GM21619 (cell line): ENCODE measurements at regions not wholly inside any gene's neighbourhood (a gene's known extent, or its start where the extent isn't known, plus 50 kb on each side); places are given as distances from the start of the nearest gene placed in this dataset.
A peak's percentile ranks its signal among the peaks of the same experiment; 100 is the strongest.
"Not testable (repeated sequence)": the region's sequence is repeated elsewhere in the genome, so short reads cannot be mapped to it uniquely, and the experiment has no call there.

Source experiments
- ATAC-seq: cut with Tn5 transposase; IDR thresholded peaks from one replicate; pipeline ENCODE4 v1.9.1; 2021; ENCODE audit not compliant: unreplicated experiment

DNA sequence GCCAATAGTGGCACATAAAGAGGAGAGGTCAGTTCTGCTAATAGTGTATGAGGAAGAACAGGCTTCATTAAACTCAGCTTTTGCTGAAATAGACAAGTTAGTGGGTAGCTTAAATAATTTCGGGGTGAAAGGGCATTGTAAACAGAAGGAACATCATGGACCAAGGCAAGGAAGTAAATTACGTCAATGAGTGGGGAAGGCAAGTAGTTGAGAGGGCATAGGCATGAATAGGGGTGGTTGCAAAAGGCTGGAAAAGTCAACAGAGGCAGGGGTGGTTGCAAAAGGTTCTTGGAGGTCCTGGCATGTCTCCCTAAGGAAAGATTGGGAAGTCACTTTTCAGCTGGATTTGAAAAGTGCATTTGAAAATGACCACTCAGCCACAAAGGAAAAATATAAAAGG is 383.3 kb upstream of the RPS23 start:
- no peak for ATAC-seq

DNA sequence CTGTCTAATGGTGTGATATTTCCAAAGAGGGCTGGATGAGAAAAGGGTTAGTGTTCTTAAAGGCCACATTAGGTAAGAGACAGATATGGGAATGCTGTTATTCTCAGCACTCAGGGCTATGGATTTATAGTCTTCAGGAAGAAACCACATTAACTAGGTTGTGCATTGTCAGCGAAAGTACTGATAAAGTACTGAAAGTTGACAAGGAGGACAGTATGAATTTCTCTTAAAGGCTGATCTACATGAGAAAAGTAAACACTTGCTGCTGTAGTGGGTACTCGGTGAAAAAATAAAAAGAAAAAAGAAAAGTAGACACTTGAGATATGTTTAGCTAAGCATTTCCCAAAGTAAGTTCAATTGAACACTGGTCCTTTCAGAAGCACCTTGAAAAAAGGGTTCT is 381.0 kb upstream of the RPS23 start:
- no peak for ATAC-seq

DNA sequence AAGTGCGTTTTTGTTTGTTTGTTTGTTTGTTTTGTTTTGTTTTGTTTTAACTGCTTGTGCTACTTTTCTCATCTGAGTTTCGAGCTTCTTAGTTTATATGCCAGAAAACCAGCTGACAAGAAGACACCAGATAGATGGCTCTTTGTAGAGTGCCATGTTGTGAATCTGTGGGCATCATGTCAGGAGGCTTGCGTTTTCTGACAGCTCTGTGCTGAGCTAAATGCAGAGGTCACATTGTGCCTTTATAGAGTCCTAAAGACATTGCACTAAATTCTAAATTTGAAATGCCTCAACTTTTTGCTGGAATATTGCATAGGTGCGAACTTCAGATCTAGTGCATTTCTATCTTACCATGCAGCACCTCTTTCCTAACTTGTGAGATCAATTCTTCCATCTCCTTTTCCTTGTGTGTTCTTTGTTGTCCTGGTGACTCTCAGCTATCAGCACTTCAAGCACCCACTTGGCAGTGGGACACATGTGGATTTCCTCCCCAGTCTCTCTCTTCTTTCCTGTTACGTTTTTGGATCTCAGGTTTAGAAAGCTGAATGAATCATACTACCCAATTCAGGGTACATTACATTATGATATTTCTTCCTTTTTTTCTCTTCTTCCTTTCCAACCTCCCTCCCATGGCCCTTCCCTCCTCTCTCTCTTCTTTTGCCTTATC is 379.0 kb upstream of the RPS23 start:
- no peak for ATAC-seq

DNA sequence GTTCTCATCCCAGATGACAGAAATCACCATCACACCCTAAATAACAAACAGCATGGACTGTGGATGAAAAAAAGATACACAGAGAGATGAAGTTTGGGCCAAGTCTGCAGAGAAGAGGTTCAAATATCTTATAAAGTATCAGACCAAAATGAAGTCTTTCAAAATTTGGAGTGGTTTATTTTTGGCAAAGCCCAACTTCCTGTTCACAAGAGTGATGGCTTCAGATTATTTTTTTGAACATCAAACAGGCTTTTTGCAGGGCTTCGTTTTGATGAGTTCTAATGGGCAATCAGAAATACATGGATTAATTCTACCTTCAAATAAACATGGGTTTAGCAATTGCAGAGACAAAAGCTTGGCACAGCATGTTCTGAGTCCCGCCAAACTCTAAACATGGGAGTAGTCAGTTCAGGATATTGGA is 378.2 kb upstream of the RPS23 start:
- ATAC-seq, result no peak

DNA sequence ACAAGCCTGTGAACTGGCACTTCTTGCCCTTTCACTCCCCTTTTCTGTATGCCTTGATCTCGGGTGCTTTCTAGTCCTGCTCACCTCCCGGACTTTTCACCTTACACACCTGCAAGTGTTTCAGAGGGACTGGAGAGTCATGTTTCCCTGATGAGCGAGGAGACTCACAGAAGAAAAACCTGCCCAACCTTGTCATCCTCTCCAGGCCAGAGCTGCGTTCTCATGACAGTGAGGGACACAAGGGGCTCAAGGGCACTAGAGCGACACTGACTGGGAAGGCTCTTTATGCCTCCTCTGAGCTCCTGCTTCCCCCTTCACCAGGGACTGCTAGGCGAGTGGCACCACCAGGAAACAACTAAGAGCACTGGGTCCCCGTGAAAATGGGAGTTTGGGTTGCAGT is 376.9 kb upstream of the RPS23 start:
- ATAC-seq, result no peak

DNA sequence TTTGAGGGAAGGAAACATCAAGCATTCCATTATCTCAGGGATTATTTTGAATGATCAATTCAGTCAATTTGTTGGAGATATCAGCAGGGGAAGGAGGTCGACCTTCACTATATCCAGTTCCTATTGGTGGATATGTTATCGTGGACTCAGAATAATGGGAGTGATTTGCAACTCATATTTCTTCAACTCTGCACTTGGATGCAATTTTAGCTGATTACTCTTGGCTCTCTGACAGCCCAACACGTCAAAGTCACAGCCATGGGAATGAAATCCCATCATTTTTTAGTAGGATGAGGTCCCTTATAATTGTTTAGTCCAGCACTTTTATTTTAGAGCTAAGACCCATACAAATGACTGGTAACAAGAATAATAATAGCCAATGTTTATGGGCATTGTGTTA is 371.8 kb upstream of the RPS23 start:
- ATAC-seq, result no peak

DNA sequence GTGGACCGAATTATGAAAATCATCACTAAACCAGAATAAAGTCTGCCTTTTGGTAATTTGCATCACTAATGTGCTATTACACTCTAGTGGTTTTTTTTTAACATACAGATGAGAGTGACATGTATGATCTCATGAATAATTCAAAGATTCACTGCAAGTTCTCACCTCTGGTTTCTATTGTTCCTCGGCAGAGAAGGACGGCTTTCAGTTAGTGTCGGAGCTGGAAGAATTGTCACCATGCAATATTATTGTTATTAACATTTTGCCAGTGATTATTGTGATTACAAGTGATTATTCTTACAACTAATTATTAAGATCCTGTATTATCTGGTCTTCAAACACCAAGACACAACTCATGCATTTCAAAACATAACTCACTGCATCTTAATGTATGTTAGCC is 366.6 kb upstream of the RPS23 start:
- no peak for ATAC-seq

DNA sequence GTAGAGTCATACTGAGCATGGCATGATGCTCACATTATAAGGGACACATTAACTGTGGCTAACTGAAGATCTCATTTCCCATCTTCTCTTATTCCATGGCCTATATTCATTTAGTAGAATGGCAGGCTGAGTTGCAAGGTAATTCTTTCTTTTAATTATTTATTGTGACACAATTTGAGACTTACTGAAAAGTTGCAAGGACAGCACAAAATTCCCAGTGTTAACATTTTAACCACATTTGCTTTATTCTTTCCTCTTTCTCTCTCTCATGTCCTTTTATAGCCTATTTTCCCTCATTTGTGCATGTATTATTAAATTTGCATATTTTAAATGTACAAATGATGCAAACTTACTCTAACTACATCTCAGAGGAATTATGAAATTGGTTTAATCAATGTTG is 366.1 kb upstream of the RPS23 start:
- no peak for ATAC-seq

DNA sequence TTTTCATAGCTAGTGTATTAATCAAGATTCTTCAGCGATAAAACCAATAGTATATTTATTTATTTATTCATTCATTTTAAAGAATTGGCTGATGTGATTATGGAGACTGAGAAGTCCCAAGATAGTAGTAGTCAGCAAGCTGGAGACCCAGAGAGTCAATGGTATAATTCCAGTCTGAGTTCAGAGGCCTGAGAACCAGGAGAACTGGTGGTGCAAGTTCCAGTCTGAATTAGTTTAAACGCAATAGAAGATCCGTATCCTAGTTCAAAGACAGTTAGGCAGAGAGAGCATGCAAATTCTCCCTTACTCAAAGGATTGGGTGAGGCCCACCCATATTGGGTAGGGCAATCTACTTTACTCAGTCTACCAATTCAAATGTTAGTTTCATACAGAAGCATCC is 364.2 kb upstream of the RPS23 start:
- no peak for ATAC-seq

DNA sequence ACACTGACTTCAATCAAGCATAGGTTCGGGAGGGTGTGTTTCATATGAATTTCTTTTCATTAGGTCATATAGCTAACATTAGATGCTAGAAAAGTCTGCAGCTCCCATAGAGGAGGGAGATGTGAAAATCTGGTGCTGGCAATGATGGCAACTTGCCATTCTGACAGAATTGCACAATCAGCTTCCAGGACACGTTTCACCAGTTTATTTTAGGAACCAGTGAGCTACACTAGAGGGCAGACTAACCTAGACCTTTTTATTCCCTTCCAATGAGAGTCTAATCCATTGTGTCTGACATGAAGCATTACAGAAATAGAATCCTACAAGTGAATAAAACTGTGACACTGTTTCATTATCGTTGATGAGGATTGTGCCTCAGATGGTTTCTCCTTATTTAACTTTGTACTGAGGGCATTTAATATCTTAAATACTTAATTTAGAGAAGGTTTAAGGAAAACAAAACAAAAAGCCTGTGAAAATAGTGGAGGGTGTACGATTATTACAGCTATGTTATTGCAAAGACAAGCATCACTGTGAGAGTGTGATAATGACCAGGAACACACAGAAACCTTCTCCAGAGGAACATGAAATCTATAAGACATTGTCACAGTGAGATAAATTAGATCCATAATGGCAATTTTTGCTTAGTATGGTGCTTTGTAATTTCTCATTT is 363.3 kb upstream of the RPS23 start:
- peak; percentile 82 for ATAC-seq

DNA sequence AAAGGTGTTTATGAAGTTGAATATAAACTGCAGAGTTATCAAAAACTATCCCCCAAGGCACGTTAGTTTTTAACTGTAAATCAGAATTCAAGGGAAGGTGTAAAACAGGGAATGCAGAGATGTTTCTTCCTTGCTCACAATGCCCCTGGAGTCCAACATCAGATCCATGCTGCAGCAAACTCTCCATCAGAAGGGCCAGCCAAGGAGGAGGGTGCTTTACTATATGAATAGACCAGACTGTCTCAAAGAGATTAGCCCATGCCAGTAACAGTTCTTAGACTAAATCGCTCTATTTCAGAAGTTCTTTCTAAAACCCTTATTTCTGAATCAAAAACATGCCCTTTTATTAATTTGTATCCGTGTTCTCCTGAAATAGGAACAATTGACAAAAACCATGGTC is 362.8 kb upstream of the RPS23 start:
- ATAC-seq, result no peak

DNA sequence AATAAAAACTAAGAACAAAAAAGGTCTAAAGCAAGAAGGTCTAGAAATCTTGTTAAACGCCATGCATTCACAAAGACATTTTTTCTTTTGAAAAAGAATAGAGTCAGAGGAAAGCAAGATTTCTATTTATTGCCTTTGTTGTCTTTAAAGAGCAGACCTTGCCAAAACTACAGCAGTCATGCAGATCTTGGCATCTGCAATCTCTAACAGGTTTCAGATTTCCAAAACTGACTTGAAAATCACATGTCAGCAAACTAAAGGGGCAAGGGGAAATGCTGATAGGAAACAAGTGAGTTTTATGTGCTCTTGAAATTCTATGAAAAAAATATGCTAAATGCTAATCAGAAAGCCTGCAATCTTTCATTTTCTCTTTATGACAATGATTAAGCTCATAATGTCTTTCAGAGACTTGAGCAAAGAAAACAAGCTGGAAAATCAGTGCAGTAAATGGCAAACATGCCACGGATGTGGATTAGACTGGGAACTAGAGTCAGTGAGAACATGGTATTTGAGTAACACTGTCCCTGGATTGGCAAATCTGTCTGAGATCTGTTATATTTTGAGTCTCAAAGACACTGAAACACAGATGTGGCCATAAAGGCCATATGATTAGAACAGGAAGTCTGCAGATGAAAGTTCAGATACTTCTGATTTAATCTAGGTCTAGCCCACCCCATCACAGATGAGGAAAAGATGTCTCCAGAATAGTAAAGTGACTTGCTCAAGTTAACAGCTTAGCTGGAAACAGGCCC is 361.4 kb upstream of the RPS23 start:
- no peak for ATAC-seq

DNA sequence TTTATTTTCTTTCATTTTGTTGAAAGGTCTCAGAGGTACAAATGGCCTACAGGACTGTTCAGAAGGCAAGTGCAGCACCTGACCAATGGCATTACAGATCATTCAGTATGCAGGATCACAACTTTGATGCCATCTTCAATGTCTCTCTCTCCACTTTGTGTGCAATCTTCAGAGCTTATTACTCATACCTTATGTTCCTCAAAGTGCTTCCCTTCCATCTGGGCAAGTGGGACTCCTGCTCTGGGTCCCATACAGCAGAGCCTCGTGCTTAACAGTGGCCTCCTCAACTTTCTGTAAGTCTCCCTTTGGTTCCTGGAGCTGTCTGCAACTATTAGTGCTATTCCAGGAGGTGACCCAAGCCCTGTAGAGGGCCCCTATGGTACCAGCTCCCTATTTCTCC is 358.4 kb upstream of the RPS23 start:
- no peak for ATAC-seq

DNA sequence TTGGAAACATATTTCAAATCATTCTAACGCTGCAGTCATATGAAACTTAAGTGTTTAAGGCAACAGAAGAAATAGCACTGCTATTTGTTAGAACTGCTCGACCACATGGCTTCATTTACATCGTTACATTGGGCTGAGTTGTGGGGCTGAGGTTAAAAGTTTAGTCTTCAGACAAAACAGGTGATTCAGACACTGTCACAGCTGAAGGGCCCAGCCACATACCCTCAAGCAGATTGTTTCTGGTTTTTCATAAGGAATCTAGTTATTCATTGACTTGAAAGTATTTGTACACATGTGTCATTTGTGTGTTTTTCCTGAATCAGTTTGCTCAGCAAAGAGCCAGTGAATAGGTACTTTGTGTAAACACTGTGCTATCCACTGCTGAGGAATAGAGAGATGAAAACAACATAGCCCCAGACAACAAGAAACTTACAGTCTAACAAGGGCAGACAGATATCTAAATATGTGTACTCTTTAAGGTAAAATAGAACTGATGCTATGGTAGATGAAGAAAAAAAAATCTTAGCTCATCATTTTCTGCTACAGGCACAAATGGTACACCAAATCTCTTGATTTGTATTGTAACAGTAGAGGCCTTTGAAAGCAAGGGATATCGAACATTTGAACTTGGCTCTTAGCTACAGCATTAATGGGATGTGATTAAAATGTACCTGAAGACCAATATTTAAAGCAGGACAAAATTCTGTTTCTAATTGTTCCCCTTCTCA is 357.6 kb upstream of the RPS23 start:
- ATAC-seq, result peak; percentile 82

DNA sequence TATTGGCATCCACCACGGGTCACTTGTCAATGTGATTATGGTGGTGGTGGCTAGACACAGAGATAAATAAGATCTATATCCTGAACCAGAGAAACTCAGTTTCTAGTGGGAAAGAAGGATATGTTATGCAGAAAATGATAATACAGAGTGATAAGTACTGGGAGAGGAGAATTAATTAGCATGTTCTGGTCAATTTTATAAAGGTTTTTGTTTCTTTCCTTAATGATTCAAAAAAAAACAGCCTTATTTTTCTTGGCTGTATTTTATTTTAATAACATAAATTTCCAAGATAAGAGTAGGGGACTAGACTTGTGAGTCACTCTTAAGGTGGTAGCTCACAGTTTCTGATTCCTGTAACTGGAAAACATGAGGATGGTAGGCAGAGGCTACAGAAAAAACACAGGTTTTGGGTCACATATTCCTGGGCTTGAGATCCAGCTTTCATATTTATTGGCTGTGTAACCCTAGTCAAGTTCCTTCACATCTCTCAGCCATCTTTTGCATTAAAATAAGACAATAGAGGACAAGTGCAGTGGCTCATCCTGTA is 350.3 kb upstream of the RPS23 start:
- ATAC-seq, result no peak

DNA sequence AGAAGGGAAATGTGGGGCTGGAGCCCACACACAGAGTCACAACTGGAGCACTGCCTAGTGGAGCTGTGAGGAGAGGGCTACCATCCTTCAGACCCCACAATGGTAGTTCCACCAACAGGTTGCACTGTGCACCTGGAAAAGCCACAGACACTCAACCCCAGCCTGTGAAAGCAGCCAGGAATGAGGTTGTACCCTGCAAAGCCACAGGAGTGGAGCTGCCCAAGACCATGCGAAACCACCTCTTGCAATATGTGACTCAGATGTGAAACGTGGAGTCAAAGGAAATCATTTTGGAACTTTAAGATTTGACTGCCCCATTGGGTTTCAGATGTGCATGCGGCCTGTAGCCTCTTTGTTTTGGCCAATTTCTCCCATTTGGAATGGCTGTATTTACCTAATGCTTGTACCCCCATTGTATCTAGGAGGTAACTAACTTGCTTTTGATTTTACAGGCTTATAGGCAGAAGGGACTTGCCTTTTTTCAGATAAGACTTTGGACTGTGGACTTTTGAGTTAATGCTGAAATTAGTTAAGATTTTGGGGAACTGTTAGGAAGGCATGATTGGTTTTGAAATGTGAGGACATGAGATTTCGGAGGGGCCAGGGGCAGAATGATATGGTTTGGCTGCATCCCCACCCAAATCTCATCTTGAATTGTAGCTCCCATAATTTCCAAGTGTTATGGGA is 348.9 kb upstream of the RPS23 start:
- not testable (repeated sequence) for ATAC-seq

DNA sequence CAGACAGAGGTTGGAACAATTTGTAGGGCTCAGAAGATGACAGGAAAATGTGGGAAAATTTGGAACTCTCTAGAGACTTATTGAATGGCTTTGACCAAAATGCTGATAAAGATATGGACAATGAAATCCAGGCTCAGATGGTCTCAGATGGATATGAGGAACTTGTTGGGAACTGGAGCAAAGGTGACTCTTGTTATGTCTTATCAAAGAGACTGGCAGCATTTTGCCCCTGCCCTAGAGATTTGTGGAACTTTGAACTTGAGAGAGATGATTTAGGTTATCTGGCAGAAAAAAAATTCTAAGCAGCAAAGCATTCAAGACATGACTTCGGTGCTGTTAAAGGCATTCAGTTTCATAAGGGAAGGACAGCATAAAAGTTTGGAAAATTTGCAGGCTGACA is 347.9 kb upstream of the RPS23 start:
- not testable (repeated sequence) for ATAC-seq

DNA sequence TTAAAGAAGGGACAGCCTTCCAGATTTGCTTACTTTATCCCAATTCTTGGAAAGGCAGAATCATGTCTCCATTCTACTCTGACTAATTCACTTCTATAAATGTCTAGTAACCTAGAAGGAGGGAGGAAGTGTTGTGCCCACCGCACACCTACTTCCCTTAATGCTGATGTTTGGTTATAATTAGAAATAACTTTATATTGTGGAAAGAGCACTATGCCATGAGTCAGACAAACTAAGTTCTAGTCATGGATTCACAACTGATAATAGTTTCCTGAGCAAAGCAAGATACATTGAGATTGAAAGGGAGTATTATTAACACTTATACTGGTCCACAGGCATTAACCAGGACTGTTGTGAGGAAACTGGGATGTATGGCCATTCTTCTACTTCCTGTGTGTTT is 345.9 kb upstream of the RPS23 start:
- no peak for ATAC-seq

DNA sequence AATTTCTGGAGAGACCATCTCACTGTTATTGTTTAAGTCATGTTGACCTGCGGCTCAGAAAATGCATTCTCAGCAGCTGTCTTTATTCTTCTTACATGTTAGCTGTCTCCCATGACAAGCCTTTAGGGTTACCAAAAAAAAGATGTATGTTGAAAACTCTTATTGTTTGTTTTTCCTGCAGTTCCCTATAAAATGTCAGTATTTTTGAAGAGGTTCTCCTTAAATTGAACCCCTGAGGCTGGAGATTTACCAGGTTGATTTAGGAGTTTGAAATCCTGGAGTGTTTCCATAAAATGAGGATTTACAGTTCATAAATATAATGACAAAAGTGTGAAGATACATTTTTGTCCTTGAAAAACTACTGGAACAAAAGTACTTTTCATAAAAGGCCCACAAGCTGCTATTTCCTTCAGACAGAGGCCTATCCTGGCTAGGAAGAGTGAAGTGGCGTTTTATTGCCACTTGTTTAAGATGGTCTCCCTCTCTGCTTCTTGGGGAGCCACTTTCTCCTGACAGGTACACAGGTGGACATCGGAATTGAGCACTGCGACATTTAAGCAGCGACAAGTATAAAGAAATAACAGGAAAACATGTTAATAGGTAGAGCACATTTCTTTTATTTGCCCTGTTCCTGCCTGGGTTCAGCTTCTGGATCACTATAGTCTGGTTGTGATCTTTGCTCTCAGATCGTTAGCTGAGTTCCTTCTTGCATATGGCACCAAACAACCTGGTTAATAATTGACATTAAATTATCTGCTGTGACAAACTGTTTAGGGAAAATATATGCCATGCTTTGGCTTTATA is 344.8 kb upstream of the RPS23 start:
- no peak for ATAC-seq

DNA sequence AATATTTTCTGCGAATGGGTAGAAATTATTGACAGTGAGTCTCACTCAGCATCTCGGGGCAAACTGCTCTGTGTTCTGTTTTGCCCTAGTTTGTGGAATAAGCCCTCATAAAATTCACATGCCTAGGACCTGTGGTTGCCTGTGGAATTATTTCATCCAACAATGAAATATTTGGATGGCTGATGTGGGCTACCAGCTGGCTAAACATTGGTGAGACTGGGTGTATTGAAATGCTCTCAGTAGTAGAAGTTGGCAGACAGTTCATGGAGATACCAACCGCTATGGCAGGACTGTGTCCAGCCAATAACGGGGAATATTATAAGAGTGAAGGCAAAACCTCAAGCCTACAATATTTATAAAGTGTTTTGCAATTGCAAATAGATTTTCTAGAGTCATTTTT is 344.1 kb upstream of the RPS23 start:
- ATAC-seq, result no peak
